ENCODE measurements at regions not wholly inside any gene's neighbourhood (a gene's known extent, or its start where the extent isn't known, plus 50 kb on each side); places are given as distances from the start of the nearest gene placed in this dataset.

GRCh38 chr11:23359297-23359696, 499.0 kb upstream of the CCDC179 start:
- H3K27me3 ChIP-seq (ENCODE audit: insufficient read depth, low read length), result no peaks in the 10 kb centered on the region
- no peaks in the 10 kb centered on the region for H3K4me1 ChIP-seq (ENCODE audit: insufficient read depth, low read length)
- no peak overlapping the region for H3K9ac ChIP-seq (ENCODE audit: low read depth, low read length)
- no peaks in the 10 kb centered on the region for H3K36me3 ChIP-seq (ENCODE audit: insufficient read depth, low read length)
- H3K4me3 ChIP-seq (ENCODE audit: low read length), result no peak overlapping the region
- no peaks in the 10 kb centered on the region for H3K9me3 ChIP-seq (ENCODE audit: insufficient read depth, low read depth, low read length)
- no peak overlapping the region for H3K27ac ChIP-seq (ENCODE audit: low read depth, low read length)

- H3K27me3 ChIP-seq (ENCODE audit: insufficient read depth, low read length), result no peaks in the 10 kb centered on the region
- whole genome bisulfite sequencing, result 100% methylated on average over 3 of the region's 3 CpGs
- H3K4me3 ChIP-seq (ENCODE audit: low read length), result no peak overlapping the region
- H3K9me3 ChIP-seq (ENCODE audit: insufficient read depth, low read depth, low read length), result no peaks in the 10 kb centered on the region
- no peaks in the 10 kb centered on the region for H3K36me3 ChIP-seq (ENCODE audit: insufficient read depth, low read length)
- 0 out of 2 replicates have a peak, but pooled peaks cover 6% of the 10 kb centered on the region for H3K4me1 ChIP-seq (ENCODE audit: insufficient read depth, low read length)
- no peak overlapping the region for H3K27ac ChIP-seq (ENCODE audit: low read depth, low read length)
- H3K9ac ChIP-seq (ENCODE audit: low read depth, low read length), result no peak overlapping the region
Measured at GRCh38 chr11:23364076-23364475, 503.8 kb upstream of the CCDC179 start.

- WGBS, result 92% methylated on average over 3 of the region's 3 CpGs
- Histone ChIP-seq H3K27me3 (ENCODE audit: insufficient read depth, low read length) (no peaks in the 10 kb centered on the region), H3K36me3 (ENCODE audit: insufficient read depth, low read length) (no peaks in the 10 kb centered on the region), H3K4me1 (ENCODE audit: insufficient read depth, low read length) (0 out of 2 replicates have a peak, but pooled peaks cover 2% of the 10 kb centered on the region), H3K9ac (ENCODE audit: low read depth, low read length) (no peak overlapping the region), H3K27ac (ENCODE audit: low read depth, low read length) (no peak overlapping the region), H3K4me3 (ENCODE audit: low read length) (no peak overlapping the region), H3K9me3 (ENCODE audit: insufficient read depth, low read depth, low read length) (no peaks in the 10 kb centered on the region)
Measured at GRCh38 chr11:23370580-23371275, 510.5 kb upstream of the CCDC179 start.

GRCh38 chr11:23377909-23378308, 517.6 kb upstream of the CCDC179 start:
- Histone ChIP-seq H3K4me1 (ENCODE audit: insufficient read depth, low read length) (no peaks in the 10 kb centered on the region), H3K9me3 (ENCODE audit: insufficient read depth, low read depth, low read length) (no peaks in the 10 kb centered on the region), H3K36me3 (ENCODE audit: insufficient read depth, low read length) (no peaks in the 10 kb centered on the region), H3K4me3 (ENCODE audit: low read length) (no peak overlapping the region), H3K9ac (ENCODE audit: low read depth, low read length) (no peak overlapping the region), H3K27ac (ENCODE audit: low read depth, low read length) (no peak overlapping the region), H3K27me3 (ENCODE audit: insufficient read depth, low read length) (no peaks in the 10 kb centered on the region)

GRCh38 chr11:23391031-23391430, 530.8 kb upstream of the CCDC179 start:
- H3K4me1 ChIP-seq (ENCODE audit: insufficient read depth, low read length), result no peaks in the 10 kb centered on the region
- no peak overlapping the region for H3K27ac ChIP-seq (ENCODE audit: low read depth, low read length)
- H3K9me3 ChIP-seq (ENCODE audit: insufficient read depth, low read depth, low read length), result no peaks in the 10 kb centered on the region
- H3K9ac ChIP-seq (ENCODE audit: low read depth, low read length), result no peak overlapping the region
- H3K27me3 ChIP-seq (ENCODE audit: insufficient read depth, low read length), result no peaks in the 10 kb centered on the region
- WGBS, result 100% methylated on average over 1 of the region's 2 CpGs
- no peak overlapping the region for H3K4me3 ChIP-seq (ENCODE audit: low read length)
- no peaks in the 10 kb centered on the region for H3K36me3 ChIP-seq (ENCODE audit: insufficient read depth, low read length)

- H3K9ac ChIP-seq (ENCODE audit: low read depth, low read length), result no peak overlapping the region
- H3K4me1 ChIP-seq (ENCODE audit: insufficient read depth, low read length), result no peaks in the 10 kb centered on the region
- no peaks in the 10 kb centered on the region for H3K27me3 ChIP-seq (ENCODE audit: insufficient read depth, low read length)
- H3K9me3 ChIP-seq (ENCODE audit: insufficient read depth, low read depth, low read length), result no peaks in the 10 kb centered on the region
- WGBS, result 86% methylated on average over 1 of the region's 2 CpGs
- H3K27ac ChIP-seq (ENCODE audit: low read depth, low read length), result no peak overlapping the region
- no peak overlapping the region for H3K4me3 ChIP-seq (ENCODE audit: low read length)
- no peaks in the 10 kb centered on the region for H3K36me3 ChIP-seq (ENCODE audit: insufficient read depth, low read length)
Measured at GRCh38 chr11:23398052-23398451, 537.8 kb upstream of the CCDC179 start.

- Histone ChIP-seq H3K27me3 (ENCODE audit: insufficient read depth, low read length) (no peaks in the 10 kb centered on the region), H3K9me3 (ENCODE audit: insufficient read depth, low read depth, low read length) (peaks cover 12% of the 10 kb centered on the region; the same call in 1 of the 2 replicates), H3K4me3 (ENCODE audit: low read length) (no peak overlapping the region), H3K4me1 (ENCODE audit: insufficient read depth, low read length) (no peaks in the 10 kb centered on the region), H3K9ac (ENCODE audit: low read depth, low read length) (no peak overlapping the region), H3K36me3 (ENCODE audit: insufficient read depth, low read length) (no peaks in the 10 kb centered on the region), H3K27ac (ENCODE audit: low read depth, low read length) (no peak overlapping the region)
- 96% methylated on average over 25 of the region's 25 CpGs for WGBS
Measured at GRCh38 chr11:23399995-23400394, 539.7 kb upstream of the CCDC179 start.

- Histone ChIP-seq H3K36me3 (ENCODE audit: insufficient read depth, low read length) (no peaks in the 10 kb centered on the region), H3K4me1 (ENCODE audit: insufficient read depth, low read length) (no peaks in the 10 kb centered on the region), H3K9me3 (ENCODE audit: insufficient read depth, low read depth, low read length) (peaks cover 16% of the 10 kb centered on the region), H3K4me3 (ENCODE audit: low read length) (no peak overlapping the region), H3K27me3 (ENCODE audit: insufficient read depth, low read length) (no peaks in the 10 kb centered on the region), H3K9ac (ENCODE audit: low read depth, low read length) (no peak overlapping the region), H3K27ac (ENCODE audit: low read depth, low read length) (no peak overlapping the region)
- WGBS, result 97% methylated on average over 53 of the region's 53 CpGs
Measured at GRCh38 chr11:23403210-23404185, 543.2 kb upstream of the CCDC179 start.

GRCh38 chr11:23404225-23405160, 544.2 kb upstream of the CCDC179 start:
- Histone ChIP-seq H3K4me1 (ENCODE audit: insufficient read depth, low read length) (no peaks in the 10 kb centered on the region), H3K9ac (ENCODE audit: low read depth, low read length) (no peak overlapping the region), H3K9me3 (ENCODE audit: insufficient read depth, low read depth, low read length) (peaks cover 16% of the 10 kb centered on the region), H3K36me3 (ENCODE audit: insufficient read depth, low read length) (no peaks in the 10 kb centered on the region), H3K27ac (ENCODE audit: low read depth, low read length) (no peak overlapping the region), H3K4me3 (ENCODE audit: low read length) (no peak overlapping the region), H3K27me3 (ENCODE audit: insufficient read depth, low read length) (no peaks in the 10 kb centered on the region)
- WGBS, result 97% methylated on average over 41 of the region's 41 CpGs

GRCh38 chr11:23405350-23405937, 545.2 kb upstream of the CCDC179 start:
- no peak overlapping the region for H3K9ac ChIP-seq (ENCODE audit: low read depth, low read length)
- no peaks in the 10 kb centered on the region for H3K27me3 ChIP-seq (ENCODE audit: insufficient read depth, low read length)
- no peak overlapping the region for H3K27ac ChIP-seq (ENCODE audit: low read depth, low read length)
- WGBS, result 97% methylated on average over 33 of the region's 33 CpGs
- H3K9me3 ChIP-seq (ENCODE audit: insufficient read depth, low read depth, low read length), result peaks cover 16% of the 10 kb centered on the region
- H3K4me3 ChIP-seq (ENCODE audit: low read length), result no peak overlapping the region
- H3K4me1 ChIP-seq (ENCODE audit: insufficient read depth, low read length), result no peaks in the 10 kb centered on the region
- no peaks in the 10 kb centered on the region for H3K36me3 ChIP-seq (ENCODE audit: insufficient read depth, low read length)
